Chondrocyte (in vitro differentiated cells): ENCODE measurements at regions not wholly inside any gene's neighbourhood (a gene's known extent, or its start where the extent isn't known, plus 50 kb on each side); places are given as distances from the start of the nearest gene placed in this dataset.

Source experiments
- DNase-seq: peaks from one replicate; pipeline ENCODE4 v3.0.0; 2021; ENCODE audit warnings: mixed read lengths, low spot score
- H3K27ac Mint-ChIP-seq: one replicate; pipeline ENCODE4 v1.8.0; 2021; ENCODE audit warnings: mild to moderate bottlenecking, moderate library complexity, mixed read lengths; ENCODE audit not compliant: unreplicated experiment
- H3K27me3 Mint-ChIP-seq: 2 replicates; pipeline ENCODE4 v1.8.0; 2021; ENCODE audit warnings: low read depth, mixed read lengths
- H3K36me3 Mint-ChIP-seq: 2 replicates; pipeline ENCODE4 v1.8.0; 2021; ENCODE audit warnings: low read depth, mixed read lengths
- H3K4me1 Mint-ChIP-seq: 2 replicates; pipeline ENCODE4 v1.8.0; 2021; ENCODE audit warnings: low read depth, mild to moderate bottlenecking, mixed read lengths
- H3K4me3 Mint-ChIP-seq: one replicate; pipeline ENCODE4 v1.8.0; 2021; ENCODE audit warnings: mild to moderate bottlenecking, moderate library complexity, mixed read lengths; ENCODE audit not compliant: unreplicated experiment
- H3K9me3 Mint-ChIP-seq: 2 replicates; pipeline ENCODE4 v1.8.0; 2021; ENCODE audit warnings: low read depth, mixed read lengths
- TF ChIP-seq, protein P1 (sequence below): fragments of 200-600 bp; sonication (generic); IDR thresholded peaks from 2 replicates; pipeline ENCODE4 v1.5.0; 2021; ENCODE audit warnings: antibody characterized with exemption, mild to moderate bottlenecking, moderate library complexity

DNA sequence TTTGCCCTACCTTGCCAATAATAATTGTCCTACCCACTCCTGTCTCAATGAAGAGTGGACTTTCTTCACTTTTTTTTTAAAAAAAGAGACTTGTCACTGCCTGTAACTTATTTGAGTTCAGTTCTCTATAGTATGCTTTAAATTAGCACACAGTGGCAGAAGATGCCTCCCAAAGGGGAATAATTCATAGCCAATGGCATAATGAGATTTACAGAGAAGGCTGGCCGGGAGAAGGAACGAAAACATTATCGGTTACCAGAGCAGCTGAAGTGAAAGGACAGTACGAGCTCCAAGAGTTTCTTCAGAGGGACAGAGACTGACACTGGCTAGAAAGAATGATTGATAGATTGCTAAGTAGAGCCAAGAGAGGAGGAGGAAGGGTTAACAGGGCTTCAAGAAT lies 356.3 kb downstream of the EMP1 start:
- Mint-ChIP-seq H3K27ac (no peak overlapping the region), H3K9me3 (no peaks in the 10 kb centered on the region), H3K4me1 (no peaks in the 10 kb centered on the region), H3K27me3 (peaks cover 6% of the 10 kb centered on the region), H3K4me3 (no peak overlapping the region), H3K36me3 (no peaks in the 10 kb centered on the region)
- TF ChIP-seq, protein P1, sequence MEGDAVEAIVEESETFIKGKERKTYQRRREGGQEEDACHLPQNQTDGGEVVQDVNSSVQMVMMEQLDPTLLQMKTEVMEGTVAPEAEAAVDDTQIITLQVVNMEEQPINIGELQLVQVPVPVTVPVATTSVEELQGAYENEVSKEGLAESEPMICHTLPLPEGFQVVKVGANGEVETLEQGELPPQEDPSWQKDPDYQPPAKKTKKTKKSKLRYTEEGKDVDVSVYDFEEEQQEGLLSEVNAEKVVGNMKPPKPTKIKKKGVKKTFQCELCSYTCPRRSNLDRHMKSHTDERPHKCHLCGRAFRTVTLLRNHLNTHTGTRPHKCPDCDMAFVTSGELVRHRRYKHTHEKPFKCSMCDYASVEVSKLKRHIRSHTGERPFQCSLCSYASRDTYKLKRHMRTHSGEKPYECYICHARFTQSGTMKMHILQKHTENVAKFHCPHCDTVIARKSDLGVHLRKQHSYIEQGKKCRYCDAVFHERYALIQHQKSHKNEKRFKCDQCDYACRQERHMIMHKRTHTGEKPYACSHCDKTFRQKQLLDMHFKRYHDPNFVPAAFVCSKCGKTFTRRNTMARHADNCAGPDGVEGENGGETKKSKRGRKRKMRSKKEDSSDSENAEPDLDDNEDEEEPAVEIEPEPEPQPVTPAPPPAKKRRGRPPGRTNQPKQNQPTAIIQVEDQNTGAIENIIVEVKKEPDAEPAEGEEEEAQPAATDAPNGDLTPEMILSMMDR, result no peak
- DNase-seq, result no peak

DNA sequence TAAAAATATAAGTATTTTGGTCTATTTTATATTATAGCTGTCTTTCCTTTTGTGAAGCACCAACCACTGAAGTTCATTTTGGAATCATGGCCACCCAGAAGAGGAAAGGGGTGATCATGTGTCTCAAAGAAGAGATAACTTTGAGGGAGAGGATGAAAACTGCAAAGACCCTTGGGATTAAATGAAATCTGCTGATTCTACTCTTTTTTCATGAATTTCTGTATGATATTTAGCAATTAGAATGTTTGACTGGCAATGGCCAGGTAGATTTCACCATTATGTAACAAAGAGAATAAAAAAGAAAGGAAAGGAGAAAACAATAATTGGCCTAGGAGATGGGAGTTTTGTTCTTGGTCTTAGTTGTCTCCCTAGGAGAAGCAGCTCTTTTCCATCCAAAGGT lies 350.8 kb downstream of the EMP1 start:
- TF ChIP-seq, protein P1, result no peak
- no peaks in the 10 kb centered on the region for H3K4me1 Mint-ChIP-seq
- H3K9me3 Mint-ChIP-seq, result no peaks in the 10 kb centered on the region
- no peak for DNase-seq
- H3K27ac Mint-ChIP-seq, result no peak overlapping the region
- no peak overlapping the region for H3K4me3 Mint-ChIP-seq
- peaks cover 6% of the 10 kb centered on the region for H3K27me3 Mint-ChIP-seq
- H3K36me3 Mint-ChIP-seq, result no peaks in the 10 kb centered on the region

DNA sequence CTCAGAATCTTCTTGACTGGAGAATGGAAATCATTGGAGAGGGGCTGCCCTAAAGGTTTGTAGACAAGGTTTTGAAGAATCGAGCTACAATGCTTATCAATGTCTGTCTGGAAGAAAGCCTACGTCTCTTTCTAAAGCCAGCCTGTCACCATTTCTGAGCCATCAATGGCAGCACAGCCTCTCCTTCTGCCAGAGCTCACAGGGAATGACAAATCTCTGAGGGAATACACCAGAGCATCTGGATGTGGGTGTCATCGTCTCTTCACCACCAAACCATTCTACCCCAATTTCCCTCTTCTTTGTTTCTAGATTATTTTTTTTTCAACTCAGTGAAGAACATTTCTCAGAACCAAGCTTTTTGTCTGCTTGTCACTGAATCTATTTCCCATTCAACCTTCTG lies 349.7 kb downstream of the EMP1 start:
- no peak for DNase-seq
- TF ChIP-seq, protein P1, result no peak
- Mint-ChIP-seq H3K4me1 (no peaks in the 10 kb centered on the region), H3K27me3 (peaks cover 6% of the 10 kb centered on the region), H3K4me3 (no peak overlapping the region), H3K9me3 (no peaks in the 10 kb centered on the region), H3K36me3 (no peaks in the 10 kb centered on the region), H3K27ac (no peak overlapping the region)

DNA sequence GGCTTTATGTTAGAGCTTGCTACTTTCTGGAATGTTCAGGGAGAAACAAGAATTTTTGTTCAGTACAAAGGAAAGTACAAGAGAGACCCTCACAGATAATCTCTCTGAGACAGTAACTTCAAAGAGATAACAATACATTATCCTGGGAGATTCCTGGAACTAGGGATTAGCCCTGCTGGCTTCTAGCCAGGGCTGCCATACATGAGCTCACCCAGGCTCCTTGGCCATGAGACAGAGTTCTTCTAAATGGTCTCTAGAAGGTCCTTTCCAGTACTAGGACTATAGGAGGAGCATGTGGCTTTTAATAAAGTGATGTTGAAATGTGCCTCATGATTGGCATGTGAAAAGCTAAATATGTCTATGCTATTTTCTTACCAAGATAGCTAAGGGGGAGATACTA lies 342.5 kb downstream of the EMP1 start:
- DNase-seq, result no peak
- TF ChIP-seq, protein P1, result no peak

DNA sequence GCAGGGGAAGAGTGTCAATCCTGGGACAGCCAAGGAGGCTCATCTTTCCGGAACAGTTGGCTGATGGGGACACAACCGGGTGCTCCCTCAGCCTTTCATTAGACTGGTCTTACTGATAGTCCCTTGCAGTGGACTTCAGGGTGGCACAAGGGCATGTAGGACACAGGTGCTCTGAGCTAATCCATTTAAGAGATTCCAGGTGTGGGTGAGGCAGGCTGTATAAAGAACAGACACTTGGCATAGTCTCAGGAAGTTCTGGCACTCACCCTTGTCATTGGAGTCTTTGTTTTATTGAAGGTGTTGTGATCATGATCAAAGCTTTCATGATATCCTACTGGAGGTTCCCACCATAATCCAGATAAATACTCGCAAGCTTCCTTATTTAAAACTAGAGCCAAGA lies 341.6 kb downstream of the EMP1 start:
- no peak for DNase-seq
- no peak overlapping the region for H3K4me3 Mint-ChIP-seq
- no peaks in the 10 kb centered on the region for H3K36me3 Mint-ChIP-seq
- H3K4me1 Mint-ChIP-seq, result no peaks in the 10 kb centered on the region
- H3K27ac Mint-ChIP-seq, result no peak overlapping the region
- TF ChIP-seq, protein P1, result no peak
- no peaks in the 10 kb centered on the region for H3K9me3 Mint-ChIP-seq
- H3K27me3 Mint-ChIP-seq, result peaks cover 17% of the 10 kb centered on the region

More for the DNA sequence above, 342.5 kb downstream of the EMP1 start:
- peaks cover 17% of the 10 kb centered on the region for H3K27me3 Mint-ChIP-seq
- no peaks in the 10 kb centered on the region for H3K36me3 Mint-ChIP-seq
- no peaks in the 10 kb centered on the region for H3K9me3 Mint-ChIP-seq
- no peak overlapping the region for H3K27ac Mint-ChIP-seq
- H3K4me3 Mint-ChIP-seq, result no peak overlapping the region
- H3K4me1 Mint-ChIP-seq, result no peaks in the 10 kb centered on the region
